NB4 (cell line): ENCODE measurements at regions not wholly inside any gene's neighbourhood (a gene's known extent, or its start where the extent isn't known, plus 50 kb on each side); places are given as distances from the start of the nearest gene placed in this dataset.

Experiments used
- DNase-seq: peaks from one replicate; pipeline ENCODE4 v3.0.0; 2010; ENCODE audit warnings: low read depth
- H3K4me3 ChIP-seq: one replicate; pipeline ENCODE4 v1.5.1; 2011; ENCODE audit warnings: mild to moderate bottlenecking, low read depth, low read length, moderate library complexity
- MYC ChIP-seq: IDR thresholded peaks from 2 replicates; pipeline ENCODE4 v1.6.1; 2011; ENCODE audit warnings: low read depth, low read length
- POLR2A ChIP-seq: IDR thresholded peaks from 2 replicates; pipeline ENCODE4 v1.6.1; 2011; ENCODE audit warnings: mild to moderate bottlenecking; ENCODE audit not compliant: insufficient read length; ENCODE audit errors: extremely low read depth
- TF ChIP-seq, protein P1 (sequence below): IDR thresholded peaks from 2 replicates; pipeline ENCODE4 v1.6.1; 2011; ENCODE audit warnings: low read depth, low read length
- TF ChIP-seq, protein P2 (sequence below): IDR thresholded peaks from one replicate; pipeline ENCODE4 v1.5.1; 2012; ENCODE audit warnings: low read depth, low read length

GRCh38 chr5:117893211-117893610 lies 1095.1 kb downstream of the DTWD2 start:
- DNase-seq = no peak
- no peak overlapping the region for H3K4me3 ChIP-seq
- TF ChIP-seq POLR2A = no peak
- TF ChIP-seq, protein P1, sequence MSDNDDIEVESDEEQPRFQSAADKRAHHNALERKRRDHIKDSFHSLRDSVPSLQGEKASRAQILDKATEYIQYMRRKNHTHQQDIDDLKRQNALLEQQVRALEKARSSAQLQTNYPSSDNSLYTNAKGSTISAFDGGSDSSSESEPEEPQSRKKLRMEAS = no peak
- TF ChIP-seq, protein P2, sequence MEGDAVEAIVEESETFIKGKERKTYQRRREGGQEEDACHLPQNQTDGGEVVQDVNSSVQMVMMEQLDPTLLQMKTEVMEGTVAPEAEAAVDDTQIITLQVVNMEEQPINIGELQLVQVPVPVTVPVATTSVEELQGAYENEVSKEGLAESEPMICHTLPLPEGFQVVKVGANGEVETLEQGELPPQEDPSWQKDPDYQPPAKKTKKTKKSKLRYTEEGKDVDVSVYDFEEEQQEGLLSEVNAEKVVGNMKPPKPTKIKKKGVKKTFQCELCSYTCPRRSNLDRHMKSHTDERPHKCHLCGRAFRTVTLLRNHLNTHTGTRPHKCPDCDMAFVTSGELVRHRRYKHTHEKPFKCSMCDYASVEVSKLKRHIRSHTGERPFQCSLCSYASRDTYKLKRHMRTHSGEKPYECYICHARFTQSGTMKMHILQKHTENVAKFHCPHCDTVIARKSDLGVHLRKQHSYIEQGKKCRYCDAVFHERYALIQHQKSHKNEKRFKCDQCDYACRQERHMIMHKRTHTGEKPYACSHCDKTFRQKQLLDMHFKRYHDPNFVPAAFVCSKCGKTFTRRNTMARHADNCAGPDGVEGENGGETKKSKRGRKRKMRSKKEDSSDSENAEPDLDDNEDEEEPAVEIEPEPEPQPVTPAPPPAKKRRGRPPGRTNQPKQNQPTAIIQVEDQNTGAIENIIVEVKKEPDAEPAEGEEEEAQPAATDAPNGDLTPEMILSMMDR = no peak
- no peak for TF ChIP-seq MYC

GRCh38 chr5:117892360-117892759 lies 1096.0 kb downstream of the DTWD2 start:
- no peak for DNase-seq
- TF ChIP-seq, protein P1 = no peak
- TF ChIP-seq MYC (no peak), POLR2A (no peak)
- TF ChIP-seq, protein P2 = no peak
- no peak overlapping the region for H3K4me3 ChIP-seq

DNA sequence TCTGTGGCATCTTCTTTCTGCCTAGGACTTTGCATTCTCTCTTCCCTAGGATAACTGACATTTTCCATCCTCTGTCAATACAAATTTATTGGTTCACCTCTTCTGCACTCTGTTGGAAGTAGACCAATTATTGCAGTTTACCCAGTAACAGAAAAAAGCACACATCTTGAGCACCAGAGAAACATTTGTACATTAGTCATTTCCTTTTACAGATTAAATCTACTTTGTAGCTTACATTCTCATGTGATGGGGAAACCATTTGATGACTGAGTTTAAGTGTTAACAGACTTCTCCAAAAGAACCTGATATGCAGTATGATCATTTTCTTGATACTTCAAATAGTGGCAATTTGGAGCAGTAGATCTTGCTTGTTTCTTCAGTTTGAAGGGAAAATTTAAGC lies 1098.8 kb downstream of the DTWD2 start:
- TF ChIP-seq, protein P1 = no peak
- TF ChIP-seq POLR2A (no peak), MYC (no peak)
- TF ChIP-seq, protein P2 = no peak
- no peak for DNase-seq
- H3K4me3 ChIP-seq = no peak overlapping the region

DNA sequence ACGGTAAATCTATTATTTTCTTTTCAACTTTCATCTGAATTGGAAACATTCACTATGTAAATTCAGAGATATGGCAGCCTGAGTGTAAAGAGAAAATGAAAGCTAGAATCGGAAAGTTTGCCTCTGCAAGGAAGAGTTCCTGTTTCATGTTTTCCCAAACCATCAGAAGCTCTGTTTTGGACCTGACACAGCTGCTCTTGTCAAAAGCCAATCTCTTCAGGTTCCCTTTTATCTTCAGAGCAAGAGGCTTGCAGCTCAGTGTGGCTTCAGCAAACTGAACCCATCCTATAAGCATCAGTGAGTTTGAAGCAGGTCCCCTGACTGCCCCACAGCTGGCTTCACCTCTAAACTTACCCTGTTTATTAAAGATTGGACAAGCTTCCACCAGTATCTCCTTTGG lies 1099.7 kb downstream of the DTWD2 start:
- TF ChIP-seq, protein P2 = no peak
- TF ChIP-seq MYC (no peak), POLR2A (no peak)
- TF ChIP-seq, protein P1 = no peak
- DNase-seq = no peak
- H3K4me3 ChIP-seq = no peak overlapping the region

- H3K4me3 ChIP-seq = no peak overlapping the region
- TF ChIP-seq, protein P1 = no peak
- TF ChIP-seq POLR2A (no peak), MYC (no peak)
- TF ChIP-seq, protein P2 = no peak
- DNase-seq = no peak
Observed at GRCh38 chr5:117881426-117882230, 1106.7 kb downstream of the DTWD2 start.
